ENCODE measurements at regions not wholly inside any gene's neighbourhood (a gene's known extent, or its start where the extent isn't known, plus 50 kb on each side); places are given as distances from the start of the nearest gene placed in this dataset.
"Not testable (repeated sequence)": the region's sequence is repeated elsewhere in the genome, so short reads cannot be mapped to it uniquely, and the experiment has no call there.

GRCh38 chr12:111240374-111240773 lies 128.5 kb downstream of the PHETA1 start:
- no peak for TF ChIP-seq CTCF (IDR thresholded peaks at IDR 0.05; ENCODE audit: borderline replicate concordance)
- no peak for DNase-seq
- H3K27me3 ChIP-seq (ENCODE audit: low read depth), result peaks cover 8% of the 10 kb centered on the region
- no peak overlapping the region for H3K4me3 ChIP-seq
- H3K36me3 ChIP-seq, result no peaks in the 10 kb centered on the region
- H3K9me3 ChIP-seq (replicated peaks), result peaks cover 31% of the 10 kb centered on the region
- H3K27ac ChIP-seq (replicated peaks), result no peak overlapping the region
- H3K4me1 ChIP-seq, result no peaks in the 10 kb centered on the region
- intact Hi-C loops (cut with micrococcal nuclease), result no loop called here

- Histone ChIP-seq H3K4me1 (no peaks in the 10 kb centered on the region), H3K27me3 (ENCODE audit: low read depth) (peaks cover 8% of the 10 kb centered on the region), H3K36me3 (no peaks in the 10 kb centered on the region), H3K27ac (replicated peaks) (no peak overlapping the region), H3K4me3 (no peak overlapping the region), H3K9me3 (replicated peaks) (peaks cover 25% of the 10 kb centered on the region)
- intact Hi-C loops (cut with micrococcal nuclease), result no loop called here
- no peak for TF ChIP-seq CTCF (IDR thresholded peaks at IDR 0.05; ENCODE audit: borderline replicate concordance)
- no peak for DNase-seq
These were observed 129.7 kb downstream of the PHETA1 start for GRCh38 chr12:111239235-111239634.

- Histone ChIP-seq H3K4me1 (no peaks in the 10 kb centered on the region), H3K4me3 (no peak overlapping the region), H3K27me3 (ENCODE audit: low read depth) (peaks cover 8% of the 10 kb centered on the region), H3K27ac (replicated peaks) (no peak overlapping the region), H3K36me3 (no peaks in the 10 kb centered on the region), H3K9me3 (replicated peaks) (peaks cover 21% of the 10 kb centered on the region)
- intact Hi-C loops (cut with micrococcal nuclease), result no loop called here
- TF ChIP-seq CTCF (IDR thresholded peaks at IDR 0.05; ENCODE audit: borderline replicate concordance), result no peak
- DNase-seq, result no peak
These were observed 130.7 kb downstream of the PHETA1 start for GRCh38 chr12:111238075-111238734.

- Histone ChIP-seq H3K9me3 (replicated peaks) (peaks cover 16% of the 10 kb centered on the region), H3K27me3 (ENCODE audit: low read depth) (peaks cover 37% of the 10 kb centered on the region)
- H3K36me3 ChIP-seq; H3K4me1 ChIP-seq; intact Hi-C loops (cut with micrococcal nuclease); H3K4me3 ChIP-seq; DNase-seq; H3K27ac ChIP-seq (replicated peaks): not testable (repeated sequence)
These were observed 134.4 kb downstream of the PHETA1 start for GRCh38 chr12:111234491-111234890.

GRCh38 chr12:111233786-111234185 lies 135.1 kb downstream of the PHETA1 start:
- Histone ChIP-seq H3K36me3 (no peaks in the 10 kb centered on the region), H3K9me3 (replicated peaks) (peaks cover 16% of the 10 kb centered on the region), H3K27ac (replicated peaks) (no peak overlapping the region), H3K27me3 (ENCODE audit: low read depth) (peaks cover 44% of the 10 kb centered on the region), H3K4me1 (no peaks in the 10 kb centered on the region), H3K4me3 (no peak overlapping the region)
- no peak for TF ChIP-seq CTCF (IDR thresholded peaks at IDR 0.05; ENCODE audit: borderline replicate concordance)
- no peak for DNase-seq
- intact Hi-C loops (cut with micrococcal nuclease), result no loop called here

GRCh38 chr12:111230649-111231048 lies 138.2 kb downstream of the PHETA1 start:
- no peak overlapping the region for H3K4me3 ChIP-seq
- no peaks in the 10 kb centered on the region for H3K4me1 ChIP-seq
- TF ChIP-seq CTCF (IDR thresholded peaks at IDR 0.05; ENCODE audit: borderline replicate concordance), result no peak
- no peak for DNase-seq
- H3K27me3 ChIP-seq (ENCODE audit: low read depth), result peaks cover 65% of the 10 kb centered on the region
- intact Hi-C loops (cut with micrococcal nuclease), result no loop called here
- no peak overlapping the region for H3K27ac ChIP-seq (replicated peaks)
- no peaks in the 10 kb centered on the region for H3K36me3 ChIP-seq
- peaks cover 8% of the 10 kb centered on the region for H3K9me3 ChIP-seq (replicated peaks)

Data from left ventricle myocardium inferior (tissue), 1 donor.